Activated CD4-positive, alpha-beta T cell treated with anti-CD3 and anti-CD28 coated beads, Interleukin-2, amount 10 ng/mL, durations not matched to agents 7 days and 5 days (primary cell): ENCODE measurements at regions not wholly inside any gene's neighbourhood (a gene's known extent, or its start where the extent isn't known, plus 50 kb on each side); places are given as distances from the start of the nearest gene placed in this dataset.

Experiments used
- CTCF ChIA-PET: fragments of 350-600 bp; sonication (Branson Sonifier 250); formaldehyde crosslinking; loops from one replicate; lab custom pipeline; 2021; ENCODE audit warnings: antibody characterized with exemption; lab: Charles Lee
- POLR2A ChIA-PET: fragments of 350-600 bp; sonication (Branson Sonifier 250); formaldehyde crosslinking; loops from one replicate; lab custom pipeline; 2021; ENCODE audit warnings: antibody characterized with exemption; lab: Charles Lee
- DNase-seq: peaks from one replicate; pipeline ENCODE4 v3.0.0-alpha.2; 2020
- H3K27ac Mint-ChIP-seq: one replicate; pipeline ENCODE4 v1.8.0; 2021; ENCODE audit warnings: mild to moderate bottlenecking, moderate library complexity, mixed read lengths
- H3K27me3 Mint-ChIP-seq: one replicate; pipeline ENCODE4 v1.8.0; 2021; ENCODE audit warnings: mixed read lengths
- H3K36me3 Mint-ChIP-seq: one replicate; pipeline ENCODE4 v1.8.0; 2021; ENCODE audit warnings: low read depth, mixed read lengths
- H3K4me1 Mint-ChIP-seq: one replicate; pipeline ENCODE4 v1.8.0; 2021; ENCODE audit warnings: mixed read lengths
- H3K4me3 Mint-ChIP-seq: one replicate; pipeline ENCODE4 v1.8.0; 2021; ENCODE audit warnings: mild to moderate bottlenecking, moderate library complexity, mixed read lengths
- H3K9me3 Mint-ChIP-seq: one replicate; pipeline ENCODE4 v1.8.0; 2021; ENCODE audit warnings: mixed read lengths

DNA sequence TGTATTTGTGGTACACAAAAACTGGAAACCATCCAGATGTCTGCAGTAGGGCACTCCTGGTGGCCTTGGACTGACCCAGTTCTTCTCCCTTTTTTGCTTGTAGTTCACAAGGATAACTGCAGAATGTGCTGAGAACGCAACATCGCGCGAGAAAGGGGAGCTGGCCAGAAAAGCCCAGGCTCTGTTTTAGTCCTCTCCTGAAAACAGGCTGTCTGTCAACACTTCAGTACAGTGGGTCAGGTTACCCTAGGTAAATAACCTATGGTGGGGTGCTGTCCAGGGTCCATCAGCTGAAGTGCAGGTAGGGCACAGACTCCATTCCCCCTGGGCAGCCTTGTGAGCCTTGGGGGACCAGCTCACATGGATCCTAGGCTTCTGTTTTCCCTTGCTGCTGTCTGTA is 495.8 kb downstream of the MDFIC start:
- H3K4me3 Mint-ChIP-seq: no peak overlapping the region
- no peaks in the 10 kb centered on the region for H3K27me3 Mint-ChIP-seq
- H3K27ac Mint-ChIP-seq: no peak overlapping the region
- no peak for DNase-seq
- no peaks in the 10 kb centered on the region for H3K4me1 Mint-ChIP-seq
- no peaks in the 10 kb centered on the region for H3K36me3 Mint-ChIP-seq
- CTCF ChIA-PET: no interaction called here
- POLR2A ChIA-PET: interaction anchor here (0.6 kb wide), 1 partner anchor 101 kb away, joined by 3 read pairs; no protein-coding TSS in a partner anchor
- no peaks in the 10 kb centered on the region for H3K9me3 Mint-ChIP-seq

DNA sequence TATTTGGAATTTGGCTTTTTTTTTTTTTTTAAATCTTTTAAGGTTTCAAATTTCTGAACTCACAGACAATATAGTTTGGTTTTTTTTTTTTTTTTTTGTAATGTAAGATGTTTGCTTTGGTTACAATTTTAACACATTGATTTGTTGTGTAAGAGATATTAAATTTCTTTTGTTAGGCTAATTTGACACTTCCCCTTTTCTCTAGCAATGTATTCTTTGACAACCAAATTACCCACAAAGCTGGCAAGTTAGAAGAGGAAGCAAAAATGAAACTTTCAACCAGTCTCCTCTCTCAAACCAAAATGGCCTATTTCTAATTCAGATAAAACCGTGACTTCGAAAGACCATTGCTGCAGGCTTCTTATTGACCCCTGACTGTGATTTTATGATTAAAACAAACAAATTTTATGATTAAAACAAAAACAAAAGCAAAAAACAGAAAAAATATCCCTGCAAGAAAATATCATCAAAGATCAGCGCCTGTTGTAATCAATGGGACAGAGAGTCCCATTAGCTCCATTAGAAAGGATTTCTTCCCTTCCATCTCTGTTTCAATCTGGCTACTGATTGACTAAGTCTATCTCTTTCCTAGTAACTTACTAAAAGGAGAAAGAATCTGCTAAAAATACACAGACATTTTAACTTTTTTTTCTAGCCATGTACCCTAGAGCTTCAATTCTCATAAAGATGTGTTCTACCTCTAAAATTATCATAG is 489.2 kb downstream of the MDFIC start:
- H3K27ac Mint-ChIP-seq: no peak overlapping the region
- no peaks in the 10 kb centered on the region for H3K9me3 Mint-ChIP-seq
- H3K4me1 Mint-ChIP-seq: no peaks in the 10 kb centered on the region
- H3K36me3 Mint-ChIP-seq: no peaks in the 10 kb centered on the region
- ChIA-PET POLR2A (no interaction called here), CTCF (interaction anchor here (0.7 kb wide), 1 partner anchor 273 kb away, joined by 3 read pairs; no protein-coding TSS in a partner anchor)
- H3K4me3 Mint-ChIP-seq: no peak overlapping the region
- no peak for DNase-seq
- H3K27me3 Mint-ChIP-seq: no peaks in the 10 kb centered on the region

DNA sequence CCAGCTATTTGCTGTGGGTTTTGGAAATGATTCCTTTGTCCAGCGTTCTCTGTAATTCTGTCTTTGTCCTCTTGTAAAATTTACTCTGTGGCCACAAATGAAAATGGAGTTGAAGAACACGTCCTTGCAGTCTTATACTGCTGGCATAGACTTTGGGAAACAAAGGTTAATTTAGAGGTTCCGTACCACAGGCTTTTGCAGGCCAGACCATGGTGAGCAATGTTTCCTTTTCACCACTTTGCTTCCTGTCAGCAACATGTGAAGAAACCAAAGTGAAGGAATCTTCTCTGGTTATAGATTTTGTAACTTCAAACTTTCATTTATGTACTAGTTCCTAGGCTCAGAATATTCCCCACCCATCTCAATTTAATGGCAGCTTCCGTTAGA is 488.5 kb downstream of the MDFIC start:
- CTCF ChIA-PET: interaction anchor here (0.7 kb wide), 1 partner anchor 274 kb away, joined by 3 read pairs; no protein-coding TSS in a partner anchor
- no peak for DNase-seq
- Mint-ChIP-seq H3K4me3 (no peak overlapping the region), H3K36me3 (no peaks in the 10 kb centered on the region), H3K27me3 (no peaks in the 10 kb centered on the region), H3K4me1 (no peaks in the 10 kb centered on the region), H3K27ac (no peak overlapping the region), H3K9me3 (no peaks in the 10 kb centered on the region)
- POLR2A ChIA-PET: no interaction called here

DNA sequence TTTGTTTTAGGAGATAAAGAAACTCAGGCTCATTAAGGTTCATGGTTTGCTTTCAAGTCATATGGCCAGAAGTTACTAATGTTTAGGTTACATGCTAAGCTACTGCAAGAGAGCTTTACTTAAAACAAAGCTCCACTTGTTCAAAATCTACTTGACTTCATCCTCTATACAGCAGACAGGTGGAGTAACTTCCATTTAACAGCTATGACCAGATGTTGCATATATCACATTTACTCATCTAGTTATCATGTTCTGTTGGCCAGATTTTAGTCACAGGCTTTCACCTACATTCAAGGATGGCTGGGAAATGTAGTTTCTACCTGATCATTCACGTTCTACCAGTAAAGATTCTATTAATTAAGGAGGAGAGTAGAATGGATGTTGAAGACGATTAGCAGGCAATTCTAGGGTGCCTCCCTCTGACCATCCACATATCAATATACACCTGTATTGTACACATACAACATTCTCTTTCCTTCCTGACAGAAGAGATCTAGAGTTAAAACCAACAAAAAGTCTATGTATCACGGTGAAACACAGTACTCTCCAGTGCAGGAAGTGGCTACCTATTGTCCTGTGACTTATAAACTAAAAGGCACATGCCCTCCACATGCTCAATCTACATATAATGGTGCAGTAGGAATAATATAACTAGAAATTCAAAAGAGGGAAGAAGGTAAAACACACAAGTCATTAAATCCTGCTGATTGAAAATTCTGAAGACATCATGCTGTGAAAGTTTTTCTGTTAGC is 488.0 kb downstream of the MDFIC start:
- ChIA-PET POLR2A (no interaction called here), CTCF (no interaction called here)
- no peak for DNase-seq
- H3K4me3 Mint-ChIP-seq: no peak overlapping the region
- no peaks in the 10 kb centered on the region for H3K9me3 Mint-ChIP-seq
- H3K27ac Mint-ChIP-seq: no peak overlapping the region
- no peaks in the 10 kb centered on the region for H3K4me1 Mint-ChIP-seq
- no peaks in the 10 kb centered on the region for H3K36me3 Mint-ChIP-seq
- no peaks in the 10 kb centered on the region for H3K27me3 Mint-ChIP-seq

DNA sequence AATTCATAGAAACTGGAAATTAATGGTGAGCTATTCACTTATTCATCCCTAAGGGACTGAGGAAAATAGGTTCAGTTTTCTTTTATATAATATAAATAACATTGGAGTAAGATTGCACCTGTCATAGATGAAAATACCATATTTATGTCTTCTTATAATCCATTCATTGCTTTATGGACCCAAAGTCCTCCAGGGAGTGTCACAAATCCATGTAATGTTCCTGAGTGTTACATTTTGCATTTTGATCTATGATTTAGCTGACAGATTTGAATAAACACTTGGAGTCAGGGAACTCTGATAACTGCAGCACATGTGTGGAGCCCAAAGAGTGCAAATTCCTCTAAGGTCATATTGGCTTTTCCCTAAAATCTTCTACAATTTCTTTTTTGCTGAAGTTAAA is 484.3 kb downstream of the MDFIC start:
- no peaks in the 10 kb centered on the region for H3K4me1 Mint-ChIP-seq
- no peak overlapping the region for H3K4me3 Mint-ChIP-seq
- H3K36me3 Mint-ChIP-seq: no peaks in the 10 kb centered on the region
- ChIA-PET POLR2A (no interaction called here), CTCF (no interaction called here)
- no peak overlapping the region for H3K27ac Mint-ChIP-seq
- H3K27me3 Mint-ChIP-seq: no peaks in the 10 kb centered on the region
- H3K9me3 Mint-ChIP-seq: no peaks in the 10 kb centered on the region
- no peak for DNase-seq

GRCh38 chr7:115387137-115387536 is 465.2 kb downstream of the MDFIC start:
- H3K4me1 Mint-ChIP-seq: no peaks in the 10 kb centered on the region
- no peak overlapping the region for H3K4me3 Mint-ChIP-seq
- no peaks in the 10 kb centered on the region for H3K27me3 Mint-ChIP-seq
- H3K9me3 Mint-ChIP-seq: no peaks in the 10 kb centered on the region
- no peaks in the 10 kb centered on the region for H3K36me3 Mint-ChIP-seq
- CTCF ChIA-PET: no interaction called here
- no peak overlapping the region for H3K27ac Mint-ChIP-seq
- DNase-seq: no peak
- POLR2A ChIA-PET: no interaction called here

- ChIA-PET POLR2A (no interaction called here), CTCF (no interaction called here)
- Mint-ChIP-seq H3K27me3 (no peaks in the 10 kb centered on the region), H3K4me1 (no peaks in the 10 kb centered on the region), H3K36me3 (no peaks in the 10 kb centered on the region), H3K27ac (no peak overlapping the region), H3K4me3 (no peak overlapping the region), H3K9me3 (no peaks in the 10 kb centered on the region)
- no peak for DNase-seq
These were observed 457.4 kb downstream of the MDFIC start for GRCh38 chr7:115379321-115379720.

DNA sequence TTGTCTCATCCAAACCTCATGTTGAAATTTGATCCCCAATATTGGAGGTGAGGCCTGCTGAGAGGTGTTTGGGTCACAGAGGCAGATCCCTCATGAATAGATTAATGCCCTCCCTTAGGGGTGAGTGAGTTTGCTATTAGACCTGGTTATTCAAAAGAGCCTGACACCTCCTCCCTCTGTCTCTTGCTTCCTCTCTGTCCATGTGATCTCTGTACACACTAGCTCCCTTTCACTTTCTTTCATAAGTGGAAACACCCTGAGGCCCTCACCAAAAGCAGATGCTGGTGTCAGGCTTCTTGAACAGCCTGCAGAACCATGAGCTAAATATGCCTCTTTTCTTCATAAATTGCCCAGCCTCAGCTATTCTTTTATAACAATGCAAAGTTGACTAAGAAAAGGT is 447.1 kb downstream of the MDFIC start:
- CTCF ChIA-PET: no interaction called here
- Mint-ChIP-seq H3K4me3 (no peak overlapping the region), H3K4me1 (no peaks in the 10 kb centered on the region), H3K36me3 (no peaks in the 10 kb centered on the region), H3K9me3 (no peaks in the 10 kb centered on the region), H3K27ac (no peak overlapping the region), H3K27me3 (no peaks in the 10 kb centered on the region)
- DNase-seq: no peak
- POLR2A ChIA-PET: no interaction called here

- no peak for DNase-seq
- Mint-ChIP-seq H3K36me3 (no peaks in the 10 kb centered on the region), H3K27me3 (peaks cover 5% of the 10 kb centered on the region), H3K4me1 (no peaks in the 10 kb centered on the region), H3K27ac (no peak overlapping the region), H3K4me3 (no peak overlapping the region), H3K9me3 (no peaks in the 10 kb centered on the region)
- ChIA-PET CTCF (no interaction called here), POLR2A (no interaction called here)
These were observed 442.0 kb downstream of the MDFIC start for GRCh38 chr7:115363916-115364315.

GRCh38 chr7:115359955-115360354 is 438.1 kb downstream of the MDFIC start:
- ChIA-PET CTCF (no interaction called here), POLR2A (no interaction called here)
- no peaks in the 10 kb centered on the region for H3K9me3 Mint-ChIP-seq
- H3K4me3 Mint-ChIP-seq: no peak overlapping the region
- no peaks in the 10 kb centered on the region for H3K4me1 Mint-ChIP-seq
- no peaks in the 10 kb centered on the region for H3K36me3 Mint-ChIP-seq
- H3K27me3 Mint-ChIP-seq: peaks cover 5% of the 10 kb centered on the region
- DNase-seq: no peak
- no peak overlapping the region for H3K27ac Mint-ChIP-seq

DNA sequence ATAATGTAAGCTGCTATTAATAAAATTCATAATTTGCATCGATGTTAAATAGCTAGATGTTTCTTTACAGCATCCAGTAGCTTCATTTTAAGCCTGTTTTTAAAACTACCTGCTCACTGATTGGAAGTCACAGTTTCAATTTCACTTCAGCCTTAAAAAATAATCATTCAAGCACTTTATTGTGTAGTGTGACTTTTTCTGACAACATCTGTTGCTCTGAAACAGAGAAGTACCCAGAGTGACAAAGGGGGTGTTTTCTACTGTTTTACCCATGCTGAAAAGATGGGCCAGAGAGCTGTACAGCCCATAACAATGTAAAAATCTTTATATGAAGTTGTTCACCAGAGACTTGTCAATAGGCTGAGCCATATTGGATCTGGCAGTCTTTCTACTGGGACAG is 437.2 kb downstream of the MDFIC start:
- ChIA-PET POLR2A (no interaction called here), CTCF (no interaction called here)
- Mint-ChIP-seq H3K27ac (no peak overlapping the region), H3K27me3 (peaks cover 5% of the 10 kb centered on the region), H3K9me3 (no peaks in the 10 kb centered on the region), H3K4me1 (no peaks in the 10 kb centered on the region), H3K4me3 (no peak overlapping the region), H3K36me3 (no peaks in the 10 kb centered on the region)
- no peak for DNase-seq

DNA sequence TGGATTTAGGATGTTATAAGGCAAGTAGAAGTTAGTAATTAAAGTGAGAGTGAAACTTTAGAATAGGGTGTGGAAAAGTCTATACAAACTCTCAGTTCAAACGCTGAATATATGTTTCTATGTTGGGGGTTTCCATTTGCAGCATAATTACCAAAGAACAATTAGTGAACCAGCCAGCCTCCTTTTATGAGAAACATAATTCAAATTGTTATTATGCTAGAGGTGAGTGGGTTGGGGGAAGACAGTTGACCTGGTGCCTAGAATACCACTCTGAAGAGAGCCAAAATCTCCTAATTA is 435.8 kb downstream of the MDFIC start:
- Mint-ChIP-seq H3K27me3 (peaks cover 5% of the 10 kb centered on the region), H3K9me3 (no peaks in the 10 kb centered on the region), H3K4me3 (no peak overlapping the region), H3K4me1 (no peaks in the 10 kb centered on the region), H3K36me3 (no peaks in the 10 kb centered on the region), H3K27ac (no peak overlapping the region)
- CTCF ChIA-PET: no interaction called here
- POLR2A ChIA-PET: no interaction called here
- DNase-seq: no peak

DNA sequence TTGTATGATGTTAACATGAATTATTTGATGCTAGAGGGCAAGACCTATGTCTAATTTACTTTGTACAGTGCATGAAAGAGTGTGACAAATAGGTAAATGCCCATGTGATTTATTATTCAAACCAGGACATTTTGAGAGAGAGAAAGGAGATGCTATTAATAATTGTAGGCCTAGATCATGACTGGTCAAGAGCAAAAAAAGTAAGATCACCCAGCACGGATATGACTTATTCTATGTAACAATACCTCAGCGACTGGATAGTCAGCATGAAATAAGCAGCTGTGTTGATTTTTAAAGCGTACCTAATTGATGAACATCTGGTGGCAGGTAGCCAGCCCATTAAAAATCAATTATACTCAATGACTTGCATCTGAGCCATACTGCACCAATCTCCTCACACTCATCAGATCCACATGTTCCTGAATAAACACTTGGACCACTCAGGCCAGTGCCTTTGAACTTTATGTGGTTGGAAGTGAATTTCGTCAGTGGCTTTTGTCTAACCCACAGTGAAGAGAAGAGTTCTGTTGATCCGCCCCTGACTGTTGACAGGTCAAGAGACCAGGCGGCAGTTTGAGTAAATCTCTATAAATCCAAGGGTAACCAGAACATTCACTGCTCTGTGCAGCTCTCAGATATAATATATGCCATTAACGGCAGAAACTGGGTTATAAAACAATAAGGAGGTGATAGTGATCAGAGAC is 435.3 kb downstream of the MDFIC start:
- Mint-ChIP-seq H3K27me3 (peaks cover 5% of the 10 kb centered on the region), H3K27ac (no peak overlapping the region), H3K9me3 (no peaks in the 10 kb centered on the region), H3K4me1 (no peaks in the 10 kb centered on the region), H3K36me3 (no peaks in the 10 kb centered on the region), H3K4me3 (no peak overlapping the region)
- DNase-seq: no peak
- CTCF ChIA-PET: no interaction called here
- POLR2A ChIA-PET: no interaction called here
